ENCODE measurements at regions not wholly inside any gene's neighbourhood (a gene's known extent, or its start where the extent isn't known, plus 50 kb on each side); places are given as distances from the start of the nearest gene placed in this dataset.
"Not testable (repeated sequence)": the region's sequence is repeated elsewhere in the genome, so short reads cannot be mapped to it uniquely, and the experiment has no call there.

- not testable (repeated sequence) for TF ChIP-seq CTCF (IDR thresholded peaks at IDR 0.05; ENCODE audit: control extremely low read depth in 1 of 3, insufficient read depth in 1 of 3, low read depth in 1 of 3, low read length in 3 of 3); EGR1 (IDR thresholded peaks at IDR 0.05; ENCODE audit: borderline replicate concordance, low read depth, low read length); EZH2 (IDR thresholded peaks at IDR 0.05; ENCODE audit: low read depth, low read length, severe bottlenecking); MAFK (IDR thresholded peaks at IDR 0.05; ENCODE audit: low read depth, low read length); FOSL1 (IDR thresholded peaks at IDR 0.05; ENCODE audit: insufficient read depth, low read depth, low read length); POLR2AphosphoS5 (IDR thresholded peaks at IDR 0.05; ENCODE audit: low read depth, low read length); GTF2F1 (IDR thresholded peaks at IDR 0.05; ENCODE audit: borderline replicate concordance, low read depth, low read length); POLR2A (IDR thresholded peaks at IDR 0.05; ENCODE audit: control extremely low read depth in 1 of 2, low read depth in 2 of 2, low read length in 2 of 2); TAF1 (IDR thresholded peaks at IDR 0.05; ENCODE audit: low read depth, low read length)
Measured at GRCh38 chr2:167328808-167329207, 440.5 kb downstream of the XIRP2 start.
